SIG-M5 treated with dmso at 0.1 percent for 504 hours (cell line): ENCODE measurements at regions not wholly inside any gene's neighbourhood (a gene's known extent, or its start where the extent isn't known, plus 50 kb on each side); places are given as distances from the start of the nearest gene placed in this dataset.
A peak's percentile ranks its signal among the peaks of the same experiment; 100 is the strongest.

Experiments used
- DNase-seq: peaks from one replicate; lab custom pipeline; 2025; ENCODE audit not compliant: unreplicated experiment; lab: John Stamatoyannopoulos, UW

GRCh38 chr1:239538239-239538988, 152.0 kb downstream of the CHRM3 start:
- no peak for DNase-seq

- no peak for DNase-seq
These were observed 152.7 kb downstream of the CHRM3 start for GRCh38 chr1:239539051-239539450.

- DNase-seq, result no peak
These were observed 153.4 kb downstream of the CHRM3 start for GRCh38 chr1:239539812-239540211.

GRCh38 chr1:239543873-239544272, 157.5 kb downstream of the CHRM3 start:
- no peak for DNase-seq

- DNase-seq, result no peak
These were observed 159.1 kb downstream of the CHRM3 start for GRCh38 chr1:239545466-239545865.

- no peak for DNase-seq
These were observed 161.6 kb downstream of the CHRM3 start for GRCh38 chr1:239547987-239548386.

- DNase-seq, result no peak
These were observed 163.8 kb downstream of the CHRM3 start for GRCh38 chr1:239550178-239550577.

- no peak for DNase-seq
These were observed 169.0 kb downstream of the CHRM3 start for GRCh38 chr1:239555350-239555749.

- no peak for DNase-seq
These were observed 172.2 kb downstream of the CHRM3 start for GRCh38 chr1:239558559-239558958.

GRCh38 chr1:239558991-239559390, 172.6 kb downstream of the CHRM3 start:
- peak; percentile 8 for DNase-seq

GRCh38 chr1:239560921-239561320, 174.6 kb downstream of the CHRM3 start:
- DNase-seq, result no peak

- DNase-seq, result no peak
These were observed 175.7 kb downstream of the CHRM3 start for GRCh38 chr1:239562095-239562494.

GRCh38 chr1:239563681-239564080, 177.3 kb downstream of the CHRM3 start:
- DNase-seq, result peak; percentile 6

GRCh38 chr1:239566074-239566473, 179.7 kb downstream of the CHRM3 start:
- DNase-seq, result no peak

GRCh38 chr1:239570878-239571277, 184.5 kb downstream of the CHRM3 start:
- no peak for DNase-seq

GRCh38 chr1:239572183-239572582, 185.8 kb downstream of the CHRM3 start:
- DNase-seq, result no peak

- no peak for DNase-seq
These were observed 187.7 kb downstream of the CHRM3 start for GRCh38 chr1:239574112-239574511.

- DNase-seq, result no peak
These were observed 188.7 kb downstream of the CHRM3 start for GRCh38 chr1:239575113-239575512.

- DNase-seq, result no peak
These were observed 197.2 kb downstream of the CHRM3 start for GRCh38 chr1:239583536-239583935.

GRCh38 chr1:239586128-239586527, 199.8 kb downstream of the CHRM3 start:
- DNase-seq, result no peak

- no peak for DNase-seq
These were observed 200.7 kb downstream of the CHRM3 start for GRCh38 chr1:239587066-239587465.

GRCh38 chr1:239587574-239588369, 201.4 kb downstream of the CHRM3 start:
- DNase-seq, result no peak
